Muscle of leg (tissue), 3 donors: ENCODE measurements at regions not wholly inside any gene's neighbourhood (a gene's known extent, or its start where the extent isn't known, plus 50 kb on each side); places are given as distances from the start of the nearest gene placed in this dataset.
"Not testable (repeated sequence)": the region's sequence is repeated elsewhere in the genome, so short reads cannot be mapped to it uniquely, and the experiment has no call there.

ENCODE experiments used
- DNase-seq: peaks from one replicate; pipeline ENCODE4 v3.0.0; 2013
- H3K27ac ChIP-seq: one replicate; pipeline ENCODE4 v1.5.1; 2013; ENCODE audit warnings: mild to moderate bottlenecking, low read length, control low read depth
- H3K27me3 ChIP-seq: one replicate; pipeline ENCODE4 v1.6.1; 2013; ENCODE audit warnings: low read length; ENCODE audit not compliant: control insufficient read depth, insufficient read depth
- H3K36me3 ChIP-seq: one replicate; pipeline ENCODE4 v1.6.1; 2013; ENCODE audit warnings: low read length; ENCODE audit not compliant: control insufficient read depth, insufficient read depth
- H3K4me1 ChIP-seq: one replicate; pipeline ENCODE4 v1.6.1; 2013; ENCODE audit warnings: low read length; ENCODE audit not compliant: control insufficient read depth, insufficient read depth
- H3K4me3 ChIP-seq: one replicate; pipeline ENCODE4 v1.5.1; 2013; ENCODE audit warnings: low read length, control low read depth
- H3K9me3 ChIP-seq: replicated peaks from 2 replicates; pipeline ENCODE4 v1.6.1; 2013; ENCODE audit warnings: low read depth, low read length; ENCODE audit not compliant: control insufficient read depth
- WGBS: methylation state at CpG from one replicate; pipeline ENCODE4 v1.1.5; 2013; ENCODE audit warnings: missing lambda C conversion rate; ENCODE audit not compliant: insufficient coverage; 5-methylcytosine and 5-hydroxymethylcytosine counted together

DNA sequence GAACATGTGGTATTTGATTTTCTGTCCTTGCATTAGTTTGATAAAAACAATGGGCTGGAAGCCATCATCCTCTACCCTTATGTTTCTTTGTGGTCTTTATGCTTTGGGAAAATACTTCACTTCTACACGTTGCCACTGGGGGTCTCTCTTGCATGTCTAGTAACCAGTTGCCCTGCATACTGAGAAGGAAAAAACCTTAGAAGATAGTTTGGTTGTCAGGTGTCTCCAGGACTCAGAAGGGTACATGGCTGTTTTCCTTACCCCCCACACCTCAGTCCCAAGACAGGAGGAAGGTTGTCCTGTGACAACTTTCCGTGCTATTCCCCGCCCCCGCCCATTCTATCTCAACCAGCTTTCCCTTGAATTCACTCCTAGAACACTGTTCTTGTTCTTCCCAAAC lies 62.1 kb upstream of the LANCL3 start:
- 31% methylated on average over 3 of the region's 4 CpGs for WGBS
- Histone ChIP-seq H3K27ac (no peak overlapping the region), H3K4me3 (no peak overlapping the region), H3K27me3 (peaks cover 8% of the 10 kb centered on the region), H3K4me1 (no peaks in the 10 kb centered on the region), H3K9me3 (no peaks in the 10 kb centered on the region), H3K36me3 (no peaks in the 10 kb centered on the region)
- DNase-seq, result peak; percentile 9

DNA sequence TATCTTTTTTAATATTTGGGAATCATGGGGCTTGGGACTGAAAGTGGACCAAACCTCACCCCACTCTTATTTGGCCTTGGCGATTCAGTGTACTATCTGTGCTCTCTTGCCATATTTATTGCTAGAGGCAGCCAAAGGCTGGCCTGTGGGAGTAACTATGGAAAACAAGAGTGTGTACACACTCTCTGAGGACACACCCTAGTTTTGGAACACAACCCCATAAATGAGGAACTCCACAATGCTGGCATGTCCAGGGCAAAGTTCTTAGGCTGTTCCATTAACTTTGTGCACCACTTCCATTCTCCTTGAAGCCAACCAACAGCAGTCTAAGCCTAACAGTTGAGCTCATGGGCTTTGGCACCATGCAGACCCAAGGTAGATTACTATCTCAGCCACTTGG lies 54.9 kb upstream of the LANCL3 start:
- WGBS, result no CpG with 5 or more reads among the region's 1 CpG
- not testable (repeated sequence) for H3K36me3 ChIP-seq

DNA sequence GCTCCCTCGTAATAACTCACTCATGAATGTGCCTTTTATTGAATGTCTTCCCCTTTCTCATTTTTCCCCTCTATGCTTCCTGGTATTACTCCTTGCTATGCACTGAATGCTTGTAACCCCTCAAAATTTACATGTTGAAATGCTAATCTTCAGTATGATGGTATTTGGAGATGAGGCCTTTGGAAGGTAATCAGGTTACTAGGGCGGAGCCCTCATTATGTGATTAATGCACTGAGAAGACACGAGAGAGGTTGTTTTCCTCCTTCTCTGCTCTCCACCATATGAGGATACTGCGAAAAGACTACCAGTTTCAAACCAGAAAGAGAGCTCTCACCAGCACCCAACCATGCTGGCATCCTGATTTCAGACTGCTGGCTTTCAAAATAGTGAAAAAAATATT lies 52.2 kb upstream of the LANCL3 start:
- H3K27me3 ChIP-seq, H3K36me3 ChIP-seq, H3K4me3 ChIP-seq, H3K9me3 ChIP-seq, H3K4me1 ChIP-seq, DNase-seq, H3K27ac ChIP-seq: not testable (repeated sequence)
- WGBS, result no CpG with 5 or more reads among the region's 4 CpGs

More for the DNA sequence above, 54.9 kb upstream of the LANCL3 start:
- not testable (repeated sequence) for H3K27me3 ChIP-seq, H3K4me1 ChIP-seq, H3K4me3 ChIP-seq, H3K9me3 ChIP-seq, DNase-seq, H3K27ac ChIP-seq

DNA sequence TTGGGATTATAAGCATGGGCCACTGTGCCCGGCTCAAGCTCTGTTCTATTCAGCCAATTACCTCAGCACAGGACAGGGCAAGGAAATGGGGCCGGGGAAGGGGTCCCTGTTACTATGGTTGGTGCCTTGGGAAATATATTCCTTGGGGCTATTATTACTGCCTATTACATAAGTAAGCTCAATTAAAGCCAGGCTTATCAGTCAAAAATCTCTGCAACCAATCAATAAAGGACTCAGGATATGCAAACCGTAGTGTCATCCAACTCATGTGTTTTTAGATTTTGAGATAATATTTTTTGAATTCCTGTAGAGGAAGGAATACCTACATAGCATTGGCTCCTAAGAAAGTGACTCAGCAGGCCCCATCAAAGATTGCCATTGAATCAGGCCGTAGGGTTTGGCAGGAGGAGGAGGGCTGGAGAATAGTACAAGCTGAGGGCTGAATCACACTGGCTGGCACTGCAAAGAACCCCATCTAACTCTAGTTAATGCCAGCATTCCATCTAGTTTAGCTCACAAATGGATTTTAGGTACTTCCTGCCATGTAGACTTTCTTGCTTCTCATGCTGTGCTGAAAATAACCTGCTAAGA lies 50.5 kb upstream of the LANCL3 start:
- not testable (repeated sequence) for H3K9me3 ChIP-seq, H3K36me3 ChIP-seq, H3K4me3 ChIP-seq, H3K27ac ChIP-seq, H3K4me1 ChIP-seq, H3K27me3 ChIP-seq
- no CpG with 5 or more reads among the region's 4 CpGs for WGBS
- DNase-seq, result peak; percentile 4
